K562 (cell line): ENCODE measurements at regions not wholly inside any gene's neighbourhood (a gene's known extent, or its start where the extent isn't known, plus 50 kb on each side); places are given as distances from the start of the nearest gene placed in this dataset.

ENCODE experiments used
- DEAF1 ChIP-seq: fragments of 450-650 bp; formaldehyde crosslinking; IDR thresholded peaks from 2 replicates; pipeline ENCODE4 v1.4.0; 2020; ENCODE audit warnings: mild to moderate bottlenecking, moderate library complexity
- EWSR1 ChIP-seq: fragments of 450-650 bp; IDR thresholded peaks from 2 replicates; pipeline ENCODE4 v1.6.1; 2018; ENCODE audit warnings: borderline replicate concordance, mild to moderate bottlenecking, low read depth, moderate library complexity; ENCODE audit not compliant: partially characterized antibody
- KLF6 ChIP-seq: fragments of 250-450 bp; sonication (Bioruptor Pico); IDR thresholded peaks from 2 replicates; pipeline ENCODE4 v1.4.0; 2020; ENCODE audit warnings: mild to moderate bottlenecking, moderate library complexity, borderline replicate concordance
- MEF2D ChIP-seq: conservative IDR thresholded peaks from 2 replicates; pipeline ENCODE4 v1.6.1; 2016; ENCODE audit warnings: low read depth, missing genetic modification characterization, missing compliant biosample characterization
- PKNOX1 ChIP-seq: fragments of 450-650 bp; IDR thresholded peaks from 2 replicates; pipeline ENCODE4 v1.6.1; 2016
- SMARCB1 ChIP-seq: IDR thresholded peaks from 2 replicates; pipeline ENCODE4 v1.6.1; 2011; ENCODE audit warnings: improper control_type of control experiment, low read depth; ENCODE audit not compliant: insufficient read length
- TBL1XR1 ChIP-seq, 2 experiments: IDR thresholded peaks; 2 replicates each; pipeline ENCODE4 v1.6.1; 2012; ENCODE audit warnings: improper control_type of control experiment in 2 of 2, low read length in 2 of 2, mild to moderate bottlenecking in 1 of 2
- U2AF2 ChIP-seq: fragments of 200-400 bp; formaldehyde crosslinking; optimal IDR thresholded peaks from 2 replicates; pipeline ENCODE3; 2017; ENCODE audit warnings: low read depth, mild to moderate bottlenecking, low read length
- ZFP36 ChIP-seq: fragments of 150-350 bp; IDR thresholded peaks from 2 replicates; pipeline ENCODE4 v1.6.1; 2018; ENCODE audit warnings: low read length, low read depth; ENCODE audit not compliant: partially characterized antibody
- ZNF586 ChIP-seq: fragments of 450-650 bp; formaldehyde crosslinking; conservative IDR thresholded peaks from 2 replicates; pipeline ENCODE4 v1.4.0; 2020; ENCODE audit warnings: mild to moderate bottlenecking, moderate library complexity
- ZNF717 ChIP-seq: fragments of 250-450 bp; sonication (Bioruptor Pico); IDR thresholded peaks from 2 replicates; pipeline ENCODE4 v1.5.0; 2021

GRCh38 chr5:125233944-125234343, 487.5 kb upstream of the ZNF608 start (continued):
- TF ChIP-seq EWSR1, result no peak
- TF ChIP-seq MEF2D (tag), result no peak
- no peak for TF ChIP-seq TBL1XR1 (IDR thresholded peaks at IDR 0.05; ENCODE audit: low read length in 2 of 2)
- no peak for TF ChIP-seq ZNF717
- TF ChIP-seq DEAF1 (CRISPR knock-in tag), result no peak
- TF ChIP-seq ZFP36, result no peak
- TF ChIP-seq ZNF586 (CRISPR knock-in tag), result no peak
- TF ChIP-seq KLF6 (CRISPR knock-in tag), result no peak
- TF ChIP-seq U2AF2, result no peak
- TF ChIP-seq SMARCB1, result no peak
- no peak for TF ChIP-seq PKNOX1
